HEK293T (cell line): ENCODE measurements at regions not wholly inside any gene's neighbourhood (a gene's known extent, or its start where the extent isn't known, plus 50 kb on each side); places are given as distances from the start of the nearest gene placed in this dataset.

Experiments
- ELF4 ChIP-seq: fragments of 450-650 bp; IDR thresholded peaks from 2 replicates; pipeline ENCODE4 v1.6.1; 2017; ENCODE audit warnings: antibody characterized with exemption
- FOXA1 ChIP-seq: fragments of 450-650 bp; IDR thresholded peaks from 2 replicates; pipeline ENCODE4 v1.6.1; 2016; ENCODE audit warnings: mild to moderate bottlenecking
- FOXK2 ChIP-seq: fragments of 450-650 bp; IDR thresholded peaks from 2 replicates; pipeline ENCODE4 v1.6.1; 2016; ENCODE audit warnings: mild to moderate bottlenecking
- FOXM1 ChIP-seq: fragments of 450-650 bp; IDR thresholded peaks from 2 replicates; pipeline ENCODE4 v1.6.1; 2017; ENCODE audit warnings: mild to moderate bottlenecking, borderline replicate concordance
- HDGF ChIP-seq: fragments of 450-650 bp; IDR thresholded peaks from 2 replicates; pipeline ENCODE4 v1.6.1; 2017; ENCODE audit warnings: antibody characterized with exemption, borderline replicate concordance
- NFRKB ChIP-seq: fragments of 450-650 bp; IDR thresholded peaks from 2 replicates; pipeline ENCODE4 v1.6.1; 2016; ENCODE audit warnings: mild to moderate bottlenecking, moderate library complexity
- SP1 ChIP-seq: fragments of 450-650 bp; IDR thresholded peaks from 2 replicates; pipeline ENCODE4 v1.6.1; 2017
- TARDBP ChIP-seq: fragments of 450-650 bp; IDR thresholded peaks from 2 replicates; pipeline ENCODE4 v1.6.1; 2016
- ZNF384 ChIP-seq: fragments of 450-650 bp; IDR thresholded peaks from 2 replicates; pipeline ENCODE4 v1.6.1; 2016

DNA sequence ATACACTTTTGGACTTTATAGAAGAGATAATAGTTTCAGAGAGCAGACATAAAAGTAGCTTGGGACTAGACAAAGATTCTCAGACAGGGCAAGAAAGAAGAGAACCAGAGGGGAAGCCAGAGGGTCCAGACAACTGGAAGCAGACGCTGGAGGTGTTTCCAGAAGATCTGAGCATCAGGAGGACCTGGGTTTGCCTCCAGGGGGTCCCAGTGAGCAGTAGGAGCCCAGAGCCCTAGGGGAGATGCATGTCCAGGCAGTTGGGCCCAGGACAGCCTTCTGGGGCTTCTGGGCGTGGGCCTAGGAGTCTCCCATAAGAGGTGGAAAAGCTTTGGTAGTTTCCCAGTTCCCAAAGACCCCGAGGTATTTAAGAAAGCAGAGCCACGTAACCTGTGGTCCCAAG lies 251.2 kb upstream of the ID2 start:
- TF ChIP-seq SP1: no peak
- no peak for TF ChIP-seq NFRKB
- TF ChIP-seq HDGF: no peak
- no peak for TF ChIP-seq ELF4
- no peak for TF ChIP-seq FOXM1
- TF ChIP-seq FOXK2: no peak
- no peak for TF ChIP-seq TARDBP
- no peak for TF ChIP-seq FOXA1
- TF ChIP-seq ZNF384: no peak
